A673 (cell line): ENCODE measurements at regions not wholly inside any gene's neighbourhood (a gene's known extent, or its start where the extent isn't known, plus 50 kb on each side); places are given as distances from the start of the nearest gene placed in this dataset.

Source experiments
- EZH2 ChIP-seq: fragments of 200-600 bp; sonication (generic); IDR thresholded peaks from 2 replicates; pipeline ENCODE4 v1.6.1; 2017; ENCODE audit warnings: borderline replicate concordance, low read depth, mild to moderate bottlenecking, mixed read lengths, antibody characterized with exemption, low read length; ENCODE audit not compliant: poor library complexity, severe bottlenecking
- TF ChIP-seq, protein P1 (sequence below): fragments of 300-800, 200-600 bp; sonication (generic); conservative IDR thresholded peaks from 2 replicates; pipeline ENCODE4 v1.5.1; 2017; ENCODE audit warnings: low read depth, mild to moderate bottlenecking, antibody characterized with exemption, low read length, moderate library complexity, mixed read lengths

DNA sequence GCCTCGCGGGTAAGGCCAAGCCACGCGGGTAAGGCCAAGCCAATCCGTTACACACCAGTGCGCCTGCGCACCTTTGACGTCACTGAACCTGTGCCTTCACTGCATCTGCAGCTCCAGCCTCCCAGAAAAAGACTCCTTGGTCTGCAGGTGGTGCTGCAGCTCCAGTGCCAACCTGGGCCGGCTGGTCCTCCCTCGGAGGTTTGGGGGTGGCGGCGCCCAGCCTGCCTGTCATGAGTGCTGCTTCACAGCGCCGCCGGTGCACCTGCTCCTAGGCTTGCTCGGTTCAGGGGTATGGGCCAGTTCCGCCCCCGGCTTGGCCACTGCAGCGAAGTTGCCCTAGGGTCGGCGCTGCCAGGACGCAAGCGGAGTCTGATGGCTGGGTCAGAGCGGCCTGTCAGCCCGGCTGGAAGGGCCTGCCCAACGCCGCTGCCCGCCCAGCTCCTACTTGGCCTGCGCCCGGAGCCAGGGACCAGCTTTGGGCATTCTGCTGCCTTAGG lies 146.6 kb downstream of the USP22 start:
- TF ChIP-seq, protein P1, sequence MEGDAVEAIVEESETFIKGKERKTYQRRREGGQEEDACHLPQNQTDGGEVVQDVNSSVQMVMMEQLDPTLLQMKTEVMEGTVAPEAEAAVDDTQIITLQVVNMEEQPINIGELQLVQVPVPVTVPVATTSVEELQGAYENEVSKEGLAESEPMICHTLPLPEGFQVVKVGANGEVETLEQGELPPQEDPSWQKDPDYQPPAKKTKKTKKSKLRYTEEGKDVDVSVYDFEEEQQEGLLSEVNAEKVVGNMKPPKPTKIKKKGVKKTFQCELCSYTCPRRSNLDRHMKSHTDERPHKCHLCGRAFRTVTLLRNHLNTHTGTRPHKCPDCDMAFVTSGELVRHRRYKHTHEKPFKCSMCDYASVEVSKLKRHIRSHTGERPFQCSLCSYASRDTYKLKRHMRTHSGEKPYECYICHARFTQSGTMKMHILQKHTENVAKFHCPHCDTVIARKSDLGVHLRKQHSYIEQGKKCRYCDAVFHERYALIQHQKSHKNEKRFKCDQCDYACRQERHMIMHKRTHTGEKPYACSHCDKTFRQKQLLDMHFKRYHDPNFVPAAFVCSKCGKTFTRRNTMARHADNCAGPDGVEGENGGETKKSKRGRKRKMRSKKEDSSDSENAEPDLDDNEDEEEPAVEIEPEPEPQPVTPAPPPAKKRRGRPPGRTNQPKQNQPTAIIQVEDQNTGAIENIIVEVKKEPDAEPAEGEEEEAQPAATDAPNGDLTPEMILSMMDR, result peak; percentile 37
- no peak for TF ChIP-seq EZH2
